Ishikawa (cell line): ENCODE measurements at regions not wholly inside any gene's neighbourhood (a gene's known extent, or its start where the extent isn't known, plus 50 kb on each side); places are given as distances from the start of the nearest gene placed in this dataset.

Source experiments
- EP300 ChIP-seq: IDR thresholded peaks from 2 replicates; pipeline ENCODE4 v1.6.1; 2012; ENCODE audit warnings: borderline replicate concordance
- FOXM1 ChIP-seq: IDR thresholded peaks from 2 replicates; pipeline ENCODE4 v1.6.1; 2012; ENCODE audit warnings: low read depth, borderline replicate concordance
- MAX ChIP-seq: IDR thresholded peaks from 2 replicates; pipeline ENCODE4 v1.6.1; 2012
- NFIC ChIP-seq: IDR thresholded peaks from 2 replicates; pipeline ENCODE4 v1.6.1; 2012
- RAD21 ChIP-seq: IDR thresholded peaks from 2 replicates; pipeline ENCODE4 v1.6.1; 2012; ENCODE audit warnings: low read depth
- REST ChIP-seq: IDR thresholded peaks from 2 replicates; pipeline ENCODE4 v1.6.1; 2012; ENCODE audit warnings: low read depth, mild to moderate bottlenecking

- no peak for TF ChIP-seq FOXM1
- TF ChIP-seq MAX = no peak
- TF ChIP-seq REST = no peak
- TF ChIP-seq RAD21 = no peak
- no peak for TF ChIP-seq NFIC
- no peak for TF ChIP-seq EP300
Observed at GRCh38 chr2:234165421-234165820, 114.9 kb downstream of the SPP2 start.
